ENCODE measurements at regions not wholly inside any gene's neighbourhood (a gene's known extent, or its start where the extent isn't known, plus 50 kb on each side); places are given as distances from the start of the nearest gene placed in this dataset.

DNA sequence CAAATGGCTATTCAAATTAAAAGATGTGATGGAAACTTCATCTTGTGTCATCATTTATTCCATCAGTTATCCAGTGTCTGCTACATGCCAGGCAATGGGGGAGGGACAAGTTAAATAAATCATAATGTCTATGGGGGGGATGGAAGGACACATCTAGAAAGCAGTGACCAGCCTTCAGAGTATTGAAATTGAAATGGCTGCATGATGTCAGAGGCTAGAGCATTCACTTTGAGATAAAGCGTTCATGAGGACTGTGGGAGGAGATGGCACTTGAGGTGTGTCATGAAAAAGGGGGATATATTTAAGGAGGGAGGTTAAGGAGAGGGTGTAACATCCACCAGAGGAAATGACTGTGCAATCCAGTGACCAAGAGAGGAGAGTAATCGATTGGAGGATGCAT lies 50.6 kb downstream of the SLIT2 start:
- Histone ChIP-seq H3K4me1 (ENCODE audit: insufficient read depth, low read length) (no peaks in the 10 kb centered on the region), H3K9me3 (ENCODE audit: control insufficient read depth in 1 of 2, insufficient read depth in 1 of 2, low read length in 2 of 2) (no peaks in the 10 kb centered on the region), H3K27me3 (ENCODE audit: control insufficient read depth in 1 of 2, insufficient read depth in 2 of 2, low read length in 2 of 2) (no peaks in the 10 kb centered on the region), H3K36me3 (ENCODE audit: insufficient read depth, low read length) (no peaks in the 10 kb centered on the region), H3K4me3 (ENCODE audit: low read length) (no peak overlapping the region), H3K27ac (ENCODE audit: low read depth in 1 of 2, low read length in 2 of 2) (no peak overlapping the region)
- Mint-ChIP-seq H3K9me3 (peaks cover 4% of the 10 kb centered on the region), H3K36me3 (ENCODE audit: low read depth) (no peaks in the 10 kb centered on the region), H3K4me3 (no peak overlapping the region), H3K27me3 (no peaks in the 10 kb centered on the region), H3K4me1 (ENCODE audit: low read depth) (no peaks in the 10 kb centered on the region), H3K27ac (no peak overlapping the region)
- intact Hi-C loops (cut with DNase I, micrococcal nuclease) = no loop called here
- ChIA-PET POLR2A (no interaction called here), CTCF (no interaction called here)
- ATAC-seq (ENCODE audit: poor library complexity) (no peak), DNase-seq (no peak)
- TF ChIP-seq, protein P1, sequence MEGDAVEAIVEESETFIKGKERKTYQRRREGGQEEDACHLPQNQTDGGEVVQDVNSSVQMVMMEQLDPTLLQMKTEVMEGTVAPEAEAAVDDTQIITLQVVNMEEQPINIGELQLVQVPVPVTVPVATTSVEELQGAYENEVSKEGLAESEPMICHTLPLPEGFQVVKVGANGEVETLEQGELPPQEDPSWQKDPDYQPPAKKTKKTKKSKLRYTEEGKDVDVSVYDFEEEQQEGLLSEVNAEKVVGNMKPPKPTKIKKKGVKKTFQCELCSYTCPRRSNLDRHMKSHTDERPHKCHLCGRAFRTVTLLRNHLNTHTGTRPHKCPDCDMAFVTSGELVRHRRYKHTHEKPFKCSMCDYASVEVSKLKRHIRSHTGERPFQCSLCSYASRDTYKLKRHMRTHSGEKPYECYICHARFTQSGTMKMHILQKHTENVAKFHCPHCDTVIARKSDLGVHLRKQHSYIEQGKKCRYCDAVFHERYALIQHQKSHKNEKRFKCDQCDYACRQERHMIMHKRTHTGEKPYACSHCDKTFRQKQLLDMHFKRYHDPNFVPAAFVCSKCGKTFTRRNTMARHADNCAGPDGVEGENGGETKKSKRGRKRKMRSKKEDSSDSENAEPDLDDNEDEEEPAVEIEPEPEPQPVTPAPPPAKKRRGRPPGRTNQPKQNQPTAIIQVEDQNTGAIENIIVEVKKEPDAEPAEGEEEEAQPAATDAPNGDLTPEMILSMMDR (IDR thresholded peaks at IDR 0.05) = no peak

DNA sequence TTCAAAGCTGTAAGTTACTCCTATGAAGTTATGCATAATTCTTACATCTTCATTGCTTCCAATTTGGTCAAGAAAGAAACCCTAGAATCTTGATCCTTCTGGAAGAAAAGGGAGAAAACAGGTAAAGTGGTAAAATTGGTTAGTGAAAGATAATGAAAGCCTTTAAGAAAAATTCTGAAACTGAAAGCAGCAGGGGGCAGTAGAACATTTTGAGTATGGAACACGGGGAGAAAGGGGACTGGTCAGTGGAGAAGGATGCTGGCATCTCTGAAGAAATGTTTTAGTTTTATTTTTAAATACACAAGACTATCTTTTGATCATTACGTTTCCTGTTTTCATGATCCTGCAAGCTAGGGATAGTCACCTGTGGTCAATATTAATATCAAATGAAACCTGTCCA lies 54.3 kb downstream of the SLIT2 start:
- TF ChIP-seq, protein P1 (IDR thresholded peaks at IDR 0.05) = no peak
- peaks cover 3% of the 10 kb centered on the region for H3K9me3 Mint-ChIP-seq
- H3K27me3 ChIP-seq (ENCODE audit: control insufficient read depth in 1 of 2, insufficient read depth in 2 of 2, low read length in 2 of 2) = no peaks in the 10 kb centered on the region
- H3K4me3 Mint-ChIP-seq = no peak overlapping the region
- no peaks in the 10 kb centered on the region for H3K36me3 Mint-ChIP-seq (ENCODE audit: low read depth)
- ATAC-seq (ENCODE audit: poor library complexity) (no peak), DNase-seq (no peak)
- H3K27me3 Mint-ChIP-seq = no peaks in the 10 kb centered on the region
- H3K4me1 Mint-ChIP-seq (ENCODE audit: low read depth) = no peaks in the 10 kb centered on the region
- ChIA-PET POLR2A (no interaction called here), CTCF (no interaction called here)
- H3K27ac ChIP-seq (ENCODE audit: low read depth in 1 of 2, low read length in 2 of 2) = no peak overlapping the region
- no peak overlapping the region for H3K27ac Mint-ChIP-seq
- H3K9me3 ChIP-seq (ENCODE audit: control insufficient read depth in 1 of 2, insufficient read depth in 1 of 2, low read length in 2 of 2) = no peaks in the 10 kb centered on the region
- H3K36me3 ChIP-seq (ENCODE audit: insufficient read depth, low read length) = no peaks in the 10 kb centered on the region
- intact Hi-C loops (cut with DNase I, micrococcal nuclease) = no loop called here
- H3K4me1 ChIP-seq (ENCODE audit: insufficient read depth, low read length) = no peaks in the 10 kb centered on the region
- H3K4me3 ChIP-seq (ENCODE audit: low read length) = no peak overlapping the region

DNA sequence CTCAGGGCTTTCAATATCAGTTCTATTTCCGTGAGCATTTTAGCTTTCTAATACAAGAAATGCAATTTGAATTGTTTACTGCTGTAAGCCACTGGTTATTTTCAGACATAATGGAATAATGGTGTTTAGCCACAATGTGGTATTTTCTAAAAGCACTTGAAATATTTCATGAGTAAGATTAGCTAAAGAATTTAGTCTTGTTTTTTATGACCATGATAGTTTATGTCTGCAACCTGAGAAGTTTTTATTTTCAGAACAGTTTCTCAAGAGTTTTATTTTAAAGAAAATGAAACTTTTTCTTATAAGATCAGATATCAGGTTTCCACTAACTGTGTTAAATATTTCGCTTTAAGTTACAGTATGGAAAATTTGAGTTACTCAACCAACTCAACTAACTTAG lies 60.2 kb downstream of the SLIT2 start:
- intact Hi-C loops (cut with DNase I, micrococcal nuclease) = no loop called here
- Mint-ChIP-seq H3K4me1 (ENCODE audit: low read depth) (no peaks in the 10 kb centered on the region), H3K4me3 (no peak overlapping the region), H3K9me3 (peaks cover 2% of the 10 kb centered on the region), H3K27ac (no peak overlapping the region), H3K36me3 (ENCODE audit: low read depth) (no peaks in the 10 kb centered on the region), H3K27me3 (no peaks in the 10 kb centered on the region)
- ATAC-seq (ENCODE audit: poor library complexity) (no peak), DNase-seq (no peak)
- ChIA-PET CTCF (no interaction called here), POLR2A (no interaction called here)
- no peaks in the 10 kb centered on the region for H3K36me3 ChIP-seq (ENCODE audit: insufficient read depth, low read length)
- peaks cover 0 to 5% of the 10 kb centered on the region in 2 experiments for H3K9me3 ChIP-seq (ENCODE audit: control insufficient read depth in 1 of 2, insufficient read depth in 1 of 2, low read length in 2 of 2)
- H3K4me3 ChIP-seq (ENCODE audit: low read length) = no peak overlapping the region
- TF ChIP-seq, protein P1 (IDR thresholded peaks at IDR 0.05) = no peak
- no peaks in the 10 kb centered on the region for H3K27me3 ChIP-seq (ENCODE audit: control insufficient read depth in 1 of 2, insufficient read depth in 2 of 2, low read length in 2 of 2)
- no peaks in the 10 kb centered on the region for H3K4me1 ChIP-seq (ENCODE audit: insufficient read depth, low read length)
- H3K27ac ChIP-seq (ENCODE audit: low read depth in 1 of 2, low read length in 2 of 2) = no peak overlapping the region
